ENCODE measurements at regions not wholly inside any gene's neighbourhood (a gene's known extent, or its start where the extent isn't known, plus 50 kb on each side); places are given as distances from the start of the nearest gene placed in this dataset.

DNA sequence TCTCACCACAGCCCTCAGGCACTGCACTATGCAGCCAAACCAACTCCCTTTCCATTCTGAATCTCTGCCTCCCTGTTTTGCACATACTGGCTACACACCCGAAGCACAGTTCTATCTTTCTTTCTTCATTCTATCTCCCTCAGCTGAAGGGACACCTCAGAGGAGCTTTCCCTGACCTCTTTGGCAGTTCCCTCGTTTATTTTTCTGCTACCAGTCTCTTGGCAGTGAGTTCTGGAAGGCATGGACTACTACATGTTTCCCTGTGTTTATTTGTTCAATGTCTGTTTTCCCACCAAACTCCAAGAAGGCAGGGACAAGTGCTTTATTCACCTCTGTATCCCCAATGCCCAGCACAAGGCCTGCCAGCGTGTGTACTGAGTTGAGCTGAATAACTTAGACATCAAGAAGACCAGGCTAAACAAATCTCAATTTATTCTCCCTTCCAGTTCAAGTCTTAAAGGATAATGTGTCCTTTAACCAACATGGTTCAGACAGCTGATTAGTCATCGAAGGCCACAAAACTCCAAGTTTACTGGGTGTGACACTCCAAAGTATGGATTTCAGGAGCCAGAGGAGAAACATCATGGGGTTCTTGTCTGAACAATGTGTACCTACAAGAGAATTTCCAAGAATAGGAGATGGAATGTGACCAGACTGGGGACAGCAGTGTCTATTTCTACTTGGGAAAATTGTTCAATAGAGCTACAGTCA, 260.1 kb upstream of the CTNNB1 start:
- TF ChIP-seq SIN3A (IDR thresholded peaks at IDR 0.05; ENCODE audit: borderline replicate concordance in 2 of 2, control insufficient read depth in 1 of 2, low read depth in 2 of 2, low read length in 2 of 2) (no peak), ZNF589 (CRISPR knock-in tag; IDR thresholded peaks at IDR 0.05; ENCODE audit: low read depth) (no peak), FOSL1 (tag; conservative IDR thresholded peaks at IDR 0.05) (no peak), POLR2A (conservative IDR thresholded peaks at IDR 0.05) (no peak), EGR1 (conservative IDR thresholded peaks at IDR 0.05) (no peak), RHOXF2B (CRISPR knock-in tag; conservative IDR thresholded peaks at IDR 0.05) (no peak), CTCF (IDR thresholded peaks at IDR 0.05 in 2 of 3, conservative IDR thresholded peaks at IDR 0.05 in 1 of 3; ENCODE audit: insufficient read depth in 2 of 3, low read depth in 1 of 3, low read length in 3 of 3) (no peak), MCM5 (IDR thresholded peaks at IDR 0.05; ENCODE audit: low read depth) (no peak), GATA2 (CRISPR knock-in tag; IDR thresholded peaks at IDR 0.05) (no peak), BRD4 (IDR thresholded peaks at IDR 0.05) (no peak)
- TF ChIP-seq, protein P1, sequence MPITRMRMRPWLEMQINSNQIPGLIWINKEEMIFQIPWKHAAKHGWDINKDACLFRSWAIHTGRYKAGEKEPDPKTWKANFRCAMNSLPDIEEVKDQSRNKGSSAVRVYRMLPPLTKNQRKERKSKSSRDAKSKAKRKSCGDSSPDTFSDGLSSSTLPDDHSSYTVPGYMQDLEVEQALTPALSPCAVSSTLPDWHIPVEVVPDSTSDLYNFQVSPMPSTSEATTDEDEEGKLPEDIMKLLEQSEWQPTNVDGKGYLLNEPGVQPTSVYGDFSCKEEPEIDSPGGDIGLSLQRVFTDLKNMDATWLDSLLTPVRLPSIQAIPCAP (CRISPR knock-in tag; IDR thresholded peaks at IDR 0.05; ENCODE audit: borderline replicate concordance) = no peak
